Activated T-cell treated with anti-CD3 and anti-CD28 coated beads, Interleukin-2, amount 50 U/mL, for 4 hours (primary cell): ENCODE measurements at regions not wholly inside any gene's neighbourhood (a gene's known extent, or its start where the extent isn't known, plus 50 kb on each side); places are given as distances from the start of the nearest gene placed in this dataset.

Experiments
- ATAC-seq, 2 donors: fragments of 200-7000 bp; cut with Tn5 transposase; one replicate each; pipeline ENCODE4 v1.10.0; 2021
- DNase-seq: peaks from one replicate; pipeline ENCODE4 v3.0.0-alpha.2; 2020
- H3K27me3 Mint-ChIP-seq: one replicate; pipeline ENCODE4 v1.8.0; 2021; ENCODE audit warnings: low read depth, mixed read lengths
- H3K36me3 Mint-ChIP-seq: one replicate; pipeline ENCODE4 v1.8.0; 2022; ENCODE audit warnings: mixed read lengths; ENCODE audit not compliant: insufficient read depth
- H3K4me1 Mint-ChIP-seq: one replicate; pipeline ENCODE4 v1.8.0; 2021; ENCODE audit warnings: low read depth, mixed read lengths
- H3K4me3 Mint-ChIP-seq: one replicate; pipeline ENCODE4 v1.8.0; 2021; ENCODE audit warnings: mild to moderate bottlenecking, moderate library complexity, mixed read lengths
- H3K9me3 Mint-ChIP-seq: one replicate; pipeline ENCODE4 v1.8.0; 2021; ENCODE audit warnings: mixed read lengths

- Mint-ChIP-seq H3K4me1 (no peaks in the 10 kb centered on the region), H3K9me3 (no peaks in the 10 kb centered on the region), H3K27me3 (no peaks in the 10 kb centered on the region), H3K4me3 (no peak overlapping the region), H3K36me3 (no peaks in the 10 kb centered on the region)
- no peak for DNase-seq
- ATAC-seq = no peak
Observed at GRCh38 chrX:113009029-113009428, 168.4 kb upstream of the AMOT start.

- DNase-seq (no peak), ATAC-seq (no peak)
- Mint-ChIP-seq H3K4me1 (no peaks in the 10 kb centered on the region), H3K27me3 (no peaks in the 10 kb centered on the region), H3K9me3 (no peaks in the 10 kb centered on the region), H3K4me3 (no peak overlapping the region), H3K36me3 (no peaks in the 10 kb centered on the region)
Observed at GRCh38 chrX:113001836-113002235, 161.2 kb upstream of the AMOT start.

DNA sequence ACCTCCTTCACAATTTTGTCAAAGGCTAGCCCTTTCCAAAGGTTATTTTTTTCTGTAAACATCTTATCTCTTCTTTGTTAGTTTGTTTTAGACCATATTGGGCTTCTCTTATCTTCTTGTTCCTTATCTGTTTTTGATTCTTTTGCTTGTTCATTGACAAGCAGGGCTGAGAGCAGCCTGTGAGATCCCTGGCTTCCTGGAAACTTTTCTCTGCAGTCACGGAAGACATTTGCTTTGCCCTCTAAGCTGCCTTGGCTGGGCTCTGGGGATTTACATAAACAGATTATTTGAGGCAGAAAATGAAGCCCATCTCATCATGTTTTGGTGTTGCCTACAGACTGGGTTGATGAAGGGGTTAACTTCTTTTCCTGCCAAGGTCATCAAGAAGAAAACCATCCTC is 157.4 kb upstream of the AMOT start:
- no peak for DNase-seq
- no peaks in the 10 kb centered on the region for H3K36me3 Mint-ChIP-seq
- H3K4me1 Mint-ChIP-seq = no peaks in the 10 kb centered on the region
- H3K9me3 Mint-ChIP-seq = no peaks in the 10 kb centered on the region
- no peak overlapping the region for H3K4me3 Mint-ChIP-seq
- no peaks in the 10 kb centered on the region for H3K27me3 Mint-ChIP-seq
- ATAC-seq = no peak

GRCh38 chrX:112991801-112992200 is 151.2 kb upstream of the AMOT start:
- Mint-ChIP-seq H3K4me3 (no peak overlapping the region), H3K27me3 (no peaks in the 10 kb centered on the region), H3K4me1 (no peaks in the 10 kb centered on the region), H3K36me3 (no peaks in the 10 kb centered on the region), H3K9me3 (no peaks in the 10 kb centered on the region)
- ATAC-seq = no peak
- no peak for DNase-seq

GRCh38 chrX:112979879-112980278 is 139.2 kb upstream of the AMOT start:
- no peaks in the 10 kb centered on the region for H3K9me3 Mint-ChIP-seq
- no peak overlapping the region for H3K4me3 Mint-ChIP-seq
- no peaks in the 10 kb centered on the region for H3K36me3 Mint-ChIP-seq
- H3K27me3 Mint-ChIP-seq = no peaks in the 10 kb centered on the region
- ATAC-seq (no peak), DNase-seq (no peak)
- no peaks in the 10 kb centered on the region for H3K4me1 Mint-ChIP-seq

- no peaks in the 10 kb centered on the region for H3K4me1 Mint-ChIP-seq
- H3K9me3 Mint-ChIP-seq = no peaks in the 10 kb centered on the region
- ATAC-seq = no peak
- no peaks in the 10 kb centered on the region for H3K27me3 Mint-ChIP-seq
- H3K36me3 Mint-ChIP-seq = no peaks in the 10 kb centered on the region
- no peak for DNase-seq
- no peak overlapping the region for H3K4me3 Mint-ChIP-seq
Observed at GRCh38 chrX:112968351-112969133, 127.9 kb upstream of the AMOT start.

DNA sequence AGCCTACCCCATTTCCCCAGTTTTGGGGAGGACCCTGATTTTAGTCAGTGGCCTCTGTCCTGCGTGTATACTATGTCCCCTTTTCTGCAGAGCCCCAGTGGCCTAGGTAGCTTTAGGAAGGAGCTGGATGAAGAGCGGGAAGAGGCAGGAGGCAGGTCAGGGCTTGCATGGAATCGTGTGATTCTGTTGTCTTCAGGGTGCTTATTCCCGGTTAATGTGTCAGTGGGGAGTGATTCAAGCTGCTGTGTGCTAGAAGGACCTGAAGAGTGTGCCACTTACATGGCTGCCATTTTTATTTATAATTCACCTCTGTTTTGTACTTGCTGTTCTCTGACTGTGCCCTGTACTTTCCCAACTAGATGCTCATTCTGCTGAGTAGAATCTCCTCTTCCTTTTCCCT is 127.3 kb upstream of the AMOT start:
- no peak overlapping the region for H3K4me3 Mint-ChIP-seq
- no peaks in the 10 kb centered on the region for H3K36me3 Mint-ChIP-seq
- H3K27me3 Mint-ChIP-seq = no peaks in the 10 kb centered on the region
- no peak for ATAC-seq
- no peaks in the 10 kb centered on the region for H3K9me3 Mint-ChIP-seq
- no peak for DNase-seq
- H3K4me1 Mint-ChIP-seq = no peaks in the 10 kb centered on the region

GRCh38 chrX:112967341-112967740 is 126.7 kb upstream of the AMOT start:
- H3K4me1 Mint-ChIP-seq = no peaks in the 10 kb centered on the region
- DNase-seq (no peak), ATAC-seq (no peak)
- H3K9me3 Mint-ChIP-seq = no peaks in the 10 kb centered on the region
- no peaks in the 10 kb centered on the region for H3K36me3 Mint-ChIP-seq
- H3K27me3 Mint-ChIP-seq = no peaks in the 10 kb centered on the region
- H3K4me3 Mint-ChIP-seq = no peak overlapping the region

DNA sequence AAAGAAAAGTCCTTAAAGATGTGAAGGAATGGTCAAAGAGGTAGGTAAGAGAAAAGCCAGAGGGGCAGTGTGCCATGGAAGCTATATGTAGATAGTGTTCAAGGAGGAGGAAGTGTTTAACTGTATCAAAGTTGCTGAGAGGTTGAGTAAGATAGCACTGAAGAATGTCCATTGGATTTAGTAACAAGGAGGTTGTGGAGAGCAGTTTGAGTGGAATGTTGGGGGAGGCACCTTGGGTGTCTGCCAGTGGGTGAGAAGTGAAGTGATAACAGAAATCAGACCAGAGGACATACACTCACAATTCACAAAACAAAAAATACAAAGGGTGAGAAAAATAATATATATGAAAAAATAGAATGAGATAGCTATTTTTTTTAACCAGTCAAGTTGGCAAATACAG is 121.3 kb upstream of the AMOT start:
- Mint-ChIP-seq H3K4me1 (no peaks in the 10 kb centered on the region), H3K36me3 (no peaks in the 10 kb centered on the region), H3K9me3 (no peaks in the 10 kb centered on the region), H3K27me3 (peaks cover 5% of the 10 kb centered on the region), H3K4me3 (no peak overlapping the region)
- ATAC-seq (no peak), DNase-seq (no peak)

DNA sequence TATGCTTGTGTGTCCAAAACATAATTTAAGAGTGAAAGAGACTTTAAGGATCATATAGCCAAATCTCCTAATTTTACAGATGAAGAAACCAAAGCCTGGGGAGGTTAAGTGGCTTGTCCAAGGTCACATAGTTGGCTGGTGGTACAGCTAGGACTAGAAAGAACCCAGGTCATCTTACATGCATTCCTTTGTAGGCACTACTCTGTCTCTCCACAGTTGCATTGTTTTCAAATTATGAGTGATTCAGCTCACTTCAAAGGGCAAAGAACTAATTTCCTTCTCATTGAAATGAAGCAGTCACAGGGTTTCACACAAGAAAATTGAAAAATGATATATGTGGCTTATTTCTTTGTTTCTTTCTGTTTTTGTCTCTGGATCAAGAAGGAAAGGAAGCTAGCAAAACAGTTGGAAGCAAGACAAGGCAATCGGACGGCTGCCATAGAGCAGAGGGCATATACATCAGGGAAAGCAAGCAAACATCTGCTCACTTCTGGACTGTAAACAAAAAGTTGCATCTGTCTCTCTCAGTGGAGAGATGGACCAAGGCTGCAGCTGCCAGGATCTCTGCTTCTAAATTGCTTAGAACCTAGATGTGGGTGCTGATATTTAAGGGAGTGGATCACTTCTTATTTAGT is 107.5 kb upstream of the AMOT start:
- DNase-seq = no peak
- H3K9me3 Mint-ChIP-seq = no peaks in the 10 kb centered on the region
- no peaks in the 10 kb centered on the region for H3K36me3 Mint-ChIP-seq
- ATAC-seq = no peak
- H3K4me3 Mint-ChIP-seq = no peak overlapping the region
- no peaks in the 10 kb centered on the region for H3K4me1 Mint-ChIP-seq
- no peaks in the 10 kb centered on the region for H3K27me3 Mint-ChIP-seq

DNA sequence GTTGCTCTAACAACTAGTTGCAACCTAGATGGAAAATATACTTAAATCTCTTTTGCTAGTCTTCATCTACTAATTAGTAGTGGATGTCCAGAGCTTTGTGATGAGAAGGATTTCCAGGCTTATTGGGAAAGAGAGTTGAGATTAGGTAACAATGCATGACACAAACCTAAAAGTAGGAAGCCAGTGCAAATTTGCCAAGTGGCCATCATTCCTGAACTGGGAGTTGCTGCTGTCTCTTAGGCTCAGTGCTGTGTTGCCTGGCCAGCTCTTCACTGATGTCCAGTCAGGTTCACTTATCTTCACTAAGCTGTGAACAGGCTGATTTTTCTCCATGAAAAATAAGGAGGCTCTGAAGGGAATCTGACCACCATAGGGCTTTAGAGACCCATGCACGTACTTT is 105.6 kb upstream of the AMOT start:
- Mint-ChIP-seq H3K4me3 (no peak overlapping the region), H3K9me3 (no peaks in the 10 kb centered on the region), H3K4me1 (no peaks in the 10 kb centered on the region), H3K27me3 (no peaks in the 10 kb centered on the region), H3K36me3 (no peaks in the 10 kb centered on the region)
- ATAC-seq (no peak), DNase-seq (no peak)

- DNase-seq = no peak
- no peak for ATAC-seq
- H3K4me3 Mint-ChIP-seq = no peak overlapping the region
- H3K9me3 Mint-ChIP-seq = no peaks in the 10 kb centered on the region
- no peaks in the 10 kb centered on the region for H3K4me1 Mint-ChIP-seq
- no peaks in the 10 kb centered on the region for H3K36me3 Mint-ChIP-seq
- H3K27me3 Mint-ChIP-seq = no peaks in the 10 kb centered on the region
Observed at GRCh38 chrX:112945826-112946225, 105.2 kb upstream of the AMOT start.

DNA sequence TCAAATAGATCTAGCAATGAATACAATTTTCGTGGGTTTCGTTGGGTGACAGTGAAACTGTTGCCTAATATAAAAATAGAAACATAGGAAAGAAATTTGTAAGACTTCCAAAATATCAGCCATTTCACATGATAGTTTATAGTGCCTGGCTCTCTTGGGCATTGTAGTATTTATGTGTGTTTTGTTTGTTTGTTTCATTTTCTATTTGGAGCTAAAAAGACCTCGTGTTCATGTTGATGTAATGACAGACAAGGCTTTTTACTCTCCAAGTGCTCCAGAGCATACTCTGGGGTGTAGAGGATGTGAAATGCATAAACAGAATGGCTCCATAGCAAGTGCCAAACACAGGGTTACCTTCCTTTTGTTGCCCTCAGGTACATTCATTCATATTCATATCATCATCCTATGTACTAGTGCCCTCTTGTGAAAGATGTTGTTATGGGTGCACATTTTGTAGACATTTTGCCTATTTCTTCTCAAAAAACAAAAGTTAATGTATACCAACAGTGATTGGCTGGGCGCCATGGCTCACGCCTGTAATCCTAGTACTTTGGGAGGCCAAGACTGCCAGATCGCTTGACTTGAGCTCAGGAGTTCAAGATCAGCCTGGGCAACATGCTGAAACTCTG is 100.7 kb upstream of the AMOT start:
- H3K4me3 Mint-ChIP-seq = no peak overlapping the region
- H3K4me1 Mint-ChIP-seq = no peaks in the 10 kb centered on the region
- H3K27me3 Mint-ChIP-seq = no peaks in the 10 kb centered on the region
- no peak for ATAC-seq
- DNase-seq = no peak
- H3K9me3 Mint-ChIP-seq = no peaks in the 10 kb centered on the region
- H3K36me3 Mint-ChIP-seq = no peaks in the 10 kb centered on the region

DNA sequence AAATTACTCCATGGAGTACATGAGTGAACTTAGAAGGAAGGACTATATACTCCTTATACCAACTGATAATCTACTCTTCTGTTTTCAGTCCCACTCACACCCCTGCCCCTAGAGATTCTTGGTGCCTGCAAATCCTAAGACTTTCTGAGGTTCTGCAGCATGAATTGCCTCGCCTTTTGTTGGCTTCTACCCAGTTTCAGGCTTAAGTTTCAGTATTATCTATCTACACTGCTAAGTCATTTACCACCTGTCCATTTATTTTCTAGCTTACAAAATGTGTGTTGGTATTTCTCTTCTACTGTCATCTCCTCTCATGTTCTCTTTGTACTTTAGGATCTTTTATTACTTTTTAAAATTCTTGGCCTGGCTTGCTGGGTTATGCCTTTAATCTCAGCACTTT is 94.4 kb upstream of the AMOT start:
- no peak for DNase-seq
- no peaks in the 10 kb centered on the region for H3K4me1 Mint-ChIP-seq
- H3K27me3 Mint-ChIP-seq = peaks cover 3% of the 10 kb centered on the region
- H3K4me3 Mint-ChIP-seq = no peak overlapping the region
- ATAC-seq = no peak
- H3K9me3 Mint-ChIP-seq = no peaks in the 10 kb centered on the region
- H3K36me3 Mint-ChIP-seq = no peaks in the 10 kb centered on the region

DNA sequence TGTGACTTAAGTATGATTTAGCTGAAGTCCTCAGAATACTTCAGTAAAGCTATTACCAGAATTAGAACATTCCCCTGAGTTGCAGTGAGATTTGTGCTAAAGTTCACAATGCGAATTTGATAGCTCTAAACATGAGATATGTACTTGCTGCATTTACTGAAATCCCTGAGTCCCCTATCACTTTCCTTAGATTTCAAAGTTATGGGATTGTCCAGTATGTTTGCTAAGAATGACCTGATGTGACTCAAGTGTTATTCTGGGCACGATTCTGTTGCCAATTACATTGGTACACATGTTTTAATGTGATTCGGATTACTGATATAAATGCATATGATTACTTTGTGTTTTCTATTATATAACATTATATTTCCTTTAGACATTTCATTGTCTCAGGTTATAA is 91.3 kb upstream of the AMOT start:
- H3K27me3 Mint-ChIP-seq = peaks cover 6% of the 10 kb centered on the region
- H3K4me3 Mint-ChIP-seq = no peak overlapping the region
- H3K9me3 Mint-ChIP-seq = no peaks in the 10 kb centered on the region
- H3K4me1 Mint-ChIP-seq = no peaks in the 10 kb centered on the region
- DNase-seq = no peak
- ATAC-seq = no peak
- H3K36me3 Mint-ChIP-seq = no peaks in the 10 kb centered on the region
